Keratinocyte (primary cell): ENCODE measurements at regions not wholly inside any gene's neighbourhood (a gene's known extent, or its start where the extent isn't known, plus 50 kb on each side); places are given as distances from the start of the nearest gene placed in this dataset.

Experiments used
- DNase-seq: peaks from one replicate; pipeline ENCODE4 v3.0.0-alpha.2; 2011; ENCODE audit warnings: low read depth, missing footprints, low spot score
- FAIRE-seq: peaks from 2 replicates; lab custom pipeline; 2011; peaks lifted over from hg19 to GRCh38; lab: Jason Lieb, UNC
- H2AFZ ChIP-seq: 2 replicates; pipeline ENCODE4 v1.6.0; 2012; ENCODE audit warnings: low read length, control low read depth, inconsistent platforms; ENCODE audit not compliant: control insufficient read depth
- H3K27ac ChIP-seq: 2 replicates; pipeline ENCODE4 v1.5.1; 2011; ENCODE audit warnings: low read length; ENCODE audit not compliant: control insufficient read depth, insufficient read depth
- H3K27me3 ChIP-seq: 3 replicates; pipeline ENCODE4 v1.6.0; 2011; ENCODE audit warnings: low read length; ENCODE audit not compliant: control insufficient read depth, insufficient read depth; ENCODE audit errors: extremely low read depth
- H3K36me3 ChIP-seq, 2 experiments: 2 replicates in 1 of 2; 3 replicates in 1 of 2; pipeline ENCODE4 v1.5.1; 2011; ENCODE audit warnings: low read length in 2 of 2, mild to moderate bottlenecking in 1 of 2; ENCODE audit not compliant: control insufficient read depth in 2 of 2, insufficient read depth in 2 of 2; ENCODE audit errors: extremely low read depth in 1 of 2
- H3K4me1 ChIP-seq: 3 replicates; pipeline ENCODE4 v1.5.1; 2011; ENCODE audit warnings: low read length; ENCODE audit not compliant: control insufficient read depth, insufficient read depth; ENCODE audit errors: extremely low read depth
- H3K4me2 ChIP-seq: 3 replicates; pipeline ENCODE4 v1.6.0; 2011; ENCODE audit warnings: low read depth, low read length; ENCODE audit not compliant: control insufficient read depth, insufficient read depth; ENCODE audit errors: extremely low read depth
- H3K4me3 ChIP-seq, 3 experiments: fragments of 200-600 bp in 1 of 3; sonication (generic) in 1 of 3; 2 replicates in 2 of 3; 3 replicates in 1 of 3; pipeline ENCODE4 v1.5.1; 2011 to 2016; ENCODE audit warnings: low read length in 3 of 3, mild to moderate bottlenecking in 3 of 3, control low read depth in 2 of 3, inconsistent platforms in 1 of 3, low read depth in 1 of 3, mixed read lengths in 1 of 3, mixed run types in 1 of 3, moderate library complexity in 1 of 3; ENCODE audit not compliant: control insufficient read depth in 2 of 3, insufficient read depth in 2 of 3; ENCODE audit errors: extremely low read depth in 1 of 3
- H3K79me2 ChIP-seq: 2 replicates; pipeline ENCODE4 v1.6.0; 2012; ENCODE audit warnings: low read length; ENCODE audit not compliant: control insufficient read depth, insufficient read depth
- H3K9ac ChIP-seq: 3 replicates; pipeline ENCODE4 v1.6.0; 2011; ENCODE audit warnings: low read length; ENCODE audit not compliant: control insufficient read depth, insufficient read depth; ENCODE audit errors: extremely low read depth
- H3K9me1 ChIP-seq: 3 replicates; pipeline ENCODE4 v1.6.0; 2011; ENCODE audit warnings: low read length; ENCODE audit not compliant: control insufficient read depth, insufficient read depth; ENCODE audit errors: extremely low read depth
- H3K9me3 ChIP-seq: 2 replicates; pipeline ENCODE4 v1.5.1; 2012; ENCODE audit warnings: low read depth, low read length; ENCODE audit not compliant: control insufficient read depth
- H4K20me1 ChIP-seq: 3 replicates; pipeline ENCODE4 v1.6.0; 2011; ENCODE audit warnings: low read length; ENCODE audit not compliant: control insufficient read depth, insufficient read depth; ENCODE audit errors: extremely low read depth
- EZH2 ChIP-seq: IDR thresholded peaks from one replicate; pipeline ENCODE4 v1.6.1; 2012; ENCODE audit warnings: inconsistent platforms, mild to moderate bottlenecking, low read length, moderate library complexity
- dilution Hi-C: fragments of 300-500 bp; cut with MboI; formaldehyde crosslinking; loops from one replicate; pipeline ENCODE4 v1.7.0; 2020; ENCODE audit warnings: low sequenced_read_pairs; ENCODE audit not compliant: extremely low pct_ligation_motif_present
- TF ChIP-seq, protein P1 (sequence below), 3 experiments: IDR thresholded peaks in 1 of 3; conservative IDR thresholded peaks in 1 of 3; optimal IDR thresholded peaks in 1 of 3; 2 replicates in 2 of 3; 3 replicates in 1 of 3; pipeline versions ENCODE3 to v1.5.1; 2011; ENCODE audit warnings: low read length in 3 of 3, mild to moderate bottlenecking in 3 of 3, moderate library complexity in 2 of 3, control low read depth in 1 of 3, inconsistent platforms in 1 of 3; ENCODE audit not compliant: insufficient read depth in 2 of 3; ENCODE audit errors: extremely low read depth in 1 of 3

DNA sequence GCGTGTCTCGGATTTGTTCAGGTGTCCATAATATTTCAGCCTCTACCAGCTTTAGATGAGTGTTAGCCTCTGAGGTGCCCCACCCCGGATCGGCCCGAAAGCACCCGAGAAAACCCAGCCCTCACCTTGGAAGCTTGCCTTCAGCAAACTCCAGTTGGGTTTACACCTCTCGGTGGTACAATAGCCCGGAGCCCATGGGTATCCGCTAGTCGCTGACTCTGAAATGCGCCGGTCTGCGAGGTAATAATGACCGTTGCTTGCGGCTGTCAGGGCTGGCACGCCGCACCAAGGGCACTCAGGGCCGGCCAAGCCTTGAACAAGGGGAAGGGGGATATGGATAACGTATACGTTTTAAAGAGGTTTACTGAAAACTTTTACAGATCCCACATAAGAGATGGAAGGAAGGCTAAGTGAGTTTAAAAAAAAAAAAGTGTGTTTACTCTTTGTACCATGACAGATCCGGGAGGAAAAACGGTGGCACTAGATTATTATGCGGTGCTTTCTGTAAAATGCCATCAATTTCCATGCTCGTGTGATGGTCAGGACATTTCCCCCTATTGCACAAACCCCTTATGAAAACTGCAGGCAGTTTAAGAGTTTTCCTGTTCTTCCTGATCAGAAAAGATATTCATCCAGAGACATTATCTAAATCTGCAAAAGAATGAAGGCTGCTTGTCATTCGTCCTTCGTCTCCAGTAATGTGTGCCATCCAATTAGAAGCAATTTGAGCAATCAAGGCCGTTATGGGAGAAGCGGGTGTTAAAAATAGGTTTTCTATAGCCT is 124.2 kb downstream of the TMEM161B start:
- FAIRE-seq (peak; percentile 20), DNase-seq (no peak)
- TF ChIP-seq EZH2: peak; percentile 87
- TF ChIP-seq, protein P1, sequence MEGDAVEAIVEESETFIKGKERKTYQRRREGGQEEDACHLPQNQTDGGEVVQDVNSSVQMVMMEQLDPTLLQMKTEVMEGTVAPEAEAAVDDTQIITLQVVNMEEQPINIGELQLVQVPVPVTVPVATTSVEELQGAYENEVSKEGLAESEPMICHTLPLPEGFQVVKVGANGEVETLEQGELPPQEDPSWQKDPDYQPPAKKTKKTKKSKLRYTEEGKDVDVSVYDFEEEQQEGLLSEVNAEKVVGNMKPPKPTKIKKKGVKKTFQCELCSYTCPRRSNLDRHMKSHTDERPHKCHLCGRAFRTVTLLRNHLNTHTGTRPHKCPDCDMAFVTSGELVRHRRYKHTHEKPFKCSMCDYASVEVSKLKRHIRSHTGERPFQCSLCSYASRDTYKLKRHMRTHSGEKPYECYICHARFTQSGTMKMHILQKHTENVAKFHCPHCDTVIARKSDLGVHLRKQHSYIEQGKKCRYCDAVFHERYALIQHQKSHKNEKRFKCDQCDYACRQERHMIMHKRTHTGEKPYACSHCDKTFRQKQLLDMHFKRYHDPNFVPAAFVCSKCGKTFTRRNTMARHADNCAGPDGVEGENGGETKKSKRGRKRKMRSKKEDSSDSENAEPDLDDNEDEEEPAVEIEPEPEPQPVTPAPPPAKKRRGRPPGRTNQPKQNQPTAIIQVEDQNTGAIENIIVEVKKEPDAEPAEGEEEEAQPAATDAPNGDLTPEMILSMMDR (optimal IDR thresholded peaks at IDR 0.05 in 1 of 3, IDR thresholded peaks at IDR 0.05 in 1 of 3, conservative IDR thresholded peaks at IDR 0.05 in 1 of 3; ENCODE audit: extremely low read depth in 1 of 3, insufficient read depth in 2 of 3, low read length in 3 of 3): no peak
- H3K36me3 ChIP-seq: no peaks in the 10 kb centered on the region
- H3K9ac ChIP-seq: no peak overlapping the region
- peaks cover 18% of the 10 kb centered on the region for H3K4me1 ChIP-seq
- H3K9me1 ChIP-seq: no peaks in the 10 kb centered on the region
- H3K4me3 ChIP-seq: peak overlapping the region in 1 of 3 experiments; percentile 40
- H3K9me3 ChIP-seq: no peaks in the 10 kb centered on the region
- no peaks in the 10 kb centered on the region for H4K20me1 ChIP-seq
- H3K4me2 ChIP-seq: peak overlapping the region; percentile 79
- H3K27ac ChIP-seq: no peak overlapping the region
- peaks cover 61% of the 10 kb centered on the region for H3K27me3 ChIP-seq
- no peaks in the 10 kb centered on the region for H3K79me2 ChIP-seq
- no peak overlapping the region for H2AFZ ChIP-seq
- dilution Hi-C loops: no loop called here

DNA sequence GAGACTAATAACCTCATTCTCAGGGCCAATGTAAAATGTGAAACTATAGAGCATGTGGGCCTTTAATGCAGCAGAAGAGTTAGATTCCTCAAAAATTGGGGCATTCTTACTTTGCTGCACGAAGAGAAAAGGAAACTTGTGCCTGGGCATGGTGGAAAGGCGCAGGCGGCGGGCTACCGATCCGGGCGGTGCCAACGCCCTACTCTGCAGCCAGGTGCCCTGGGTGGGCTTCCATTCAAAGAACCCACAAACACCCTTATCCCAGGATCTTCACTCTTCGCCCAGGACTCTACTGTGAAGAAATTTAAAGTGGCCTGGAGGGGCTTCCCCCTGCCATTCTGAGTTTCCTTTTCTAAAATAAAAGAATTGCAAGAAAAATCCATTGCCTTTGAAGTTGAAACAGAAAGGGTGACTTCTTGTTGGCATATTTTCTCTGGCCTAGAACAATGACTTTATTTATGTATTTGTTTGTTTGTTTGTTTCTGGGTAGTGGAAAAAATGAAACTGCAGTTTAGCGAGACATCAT is 124.9 kb downstream of the TMEM161B start:
- H3K9ac ChIP-seq: no peak overlapping the region

More for the DNA sequence above, 124.9 kb downstream of the TMEM161B start:
- peak overlapping the region in 2 of 3 experiments; percentile 2 to 40 for H3K4me3 ChIP-seq
- DNase-seq (no peak), FAIRE-seq (no peak)
- dilution Hi-C loops: no loop called here
- H3K4me2 ChIP-seq: peak overlapping the region; percentile 79
- H3K79me2 ChIP-seq: no peaks in the 10 kb centered on the region
- no peaks in the 10 kb centered on the region for H3K9me1 ChIP-seq
- TF ChIP-seq, protein P1 (optimal IDR thresholded peaks at IDR 0.05 in 1 of 3, IDR thresholded peaks at IDR 0.05 in 1 of 3, conservative IDR thresholded peaks at IDR 0.05 in 1 of 3; ENCODE audit: extremely low read depth in 1 of 3, insufficient read depth in 2 of 3, low read length in 3 of 3): no peak
- TF ChIP-seq EZH2: no peak
- H3K36me3 ChIP-seq: no peaks in the 10 kb centered on the region
- peaks cover 18% of the 10 kb centered on the region for H3K4me1 ChIP-seq
- H2AFZ ChIP-seq: no peak overlapping the region
- H4K20me1 ChIP-seq: no peaks in the 10 kb centered on the region
- peaks cover 57% of the 10 kb centered on the region for H3K27me3 ChIP-seq
- no peaks in the 10 kb centered on the region for H3K9me3 ChIP-seq
- no peak overlapping the region for H3K27ac ChIP-seq
